ENCODE measurements at regions not wholly inside any gene's neighbourhood (a gene's known extent, or its start where the extent isn't known, plus 50 kb on each side); places are given as distances from the start of the nearest gene placed in this dataset.

DNA sequence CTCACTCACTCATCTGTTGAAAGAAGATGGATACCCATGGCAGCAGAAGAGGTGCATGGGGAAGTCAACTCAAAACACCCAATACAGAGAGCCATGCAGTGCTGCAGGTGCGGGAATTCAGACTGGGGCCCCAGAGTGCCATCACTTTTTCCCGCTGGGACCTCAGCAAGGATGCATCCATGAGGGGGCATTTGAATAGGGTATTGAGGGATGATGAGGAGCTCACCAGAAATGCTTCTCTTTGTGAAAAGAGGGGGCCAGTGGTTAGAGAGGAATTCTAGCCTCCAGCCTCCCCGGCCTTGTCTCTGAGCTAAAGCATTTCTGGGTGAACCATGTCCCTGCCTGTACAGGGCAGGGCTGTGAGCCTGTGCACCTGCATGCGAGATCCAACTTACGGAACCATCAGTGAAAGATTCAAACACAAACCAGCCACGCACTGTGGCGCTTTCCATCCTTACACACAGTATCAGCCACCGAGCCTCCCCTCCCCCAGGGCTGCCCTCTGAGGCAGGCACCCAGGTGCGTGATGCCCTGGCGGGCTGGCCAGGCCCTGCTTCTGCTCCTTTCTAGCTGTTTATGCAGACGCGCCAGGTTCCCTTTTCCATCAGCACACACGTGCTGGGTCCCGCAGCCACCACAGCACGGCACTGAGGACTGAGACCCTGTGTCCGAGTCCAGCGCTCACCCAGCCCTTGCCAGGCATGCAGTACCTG lies 1177.2 kb downstream of the BRD1 start:
- no peak for DNase-seq (ENCODE audit: extremely low read depth, low read depth)
- TF ChIP-seq, protein P1, sequence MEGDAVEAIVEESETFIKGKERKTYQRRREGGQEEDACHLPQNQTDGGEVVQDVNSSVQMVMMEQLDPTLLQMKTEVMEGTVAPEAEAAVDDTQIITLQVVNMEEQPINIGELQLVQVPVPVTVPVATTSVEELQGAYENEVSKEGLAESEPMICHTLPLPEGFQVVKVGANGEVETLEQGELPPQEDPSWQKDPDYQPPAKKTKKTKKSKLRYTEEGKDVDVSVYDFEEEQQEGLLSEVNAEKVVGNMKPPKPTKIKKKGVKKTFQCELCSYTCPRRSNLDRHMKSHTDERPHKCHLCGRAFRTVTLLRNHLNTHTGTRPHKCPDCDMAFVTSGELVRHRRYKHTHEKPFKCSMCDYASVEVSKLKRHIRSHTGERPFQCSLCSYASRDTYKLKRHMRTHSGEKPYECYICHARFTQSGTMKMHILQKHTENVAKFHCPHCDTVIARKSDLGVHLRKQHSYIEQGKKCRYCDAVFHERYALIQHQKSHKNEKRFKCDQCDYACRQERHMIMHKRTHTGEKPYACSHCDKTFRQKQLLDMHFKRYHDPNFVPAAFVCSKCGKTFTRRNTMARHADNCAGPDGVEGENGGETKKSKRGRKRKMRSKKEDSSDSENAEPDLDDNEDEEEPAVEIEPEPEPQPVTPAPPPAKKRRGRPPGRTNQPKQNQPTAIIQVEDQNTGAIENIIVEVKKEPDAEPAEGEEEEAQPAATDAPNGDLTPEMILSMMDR (IDR thresholded peaks at IDR 0.05; ENCODE audit: low read depth, low read length), result no peak

DNA sequence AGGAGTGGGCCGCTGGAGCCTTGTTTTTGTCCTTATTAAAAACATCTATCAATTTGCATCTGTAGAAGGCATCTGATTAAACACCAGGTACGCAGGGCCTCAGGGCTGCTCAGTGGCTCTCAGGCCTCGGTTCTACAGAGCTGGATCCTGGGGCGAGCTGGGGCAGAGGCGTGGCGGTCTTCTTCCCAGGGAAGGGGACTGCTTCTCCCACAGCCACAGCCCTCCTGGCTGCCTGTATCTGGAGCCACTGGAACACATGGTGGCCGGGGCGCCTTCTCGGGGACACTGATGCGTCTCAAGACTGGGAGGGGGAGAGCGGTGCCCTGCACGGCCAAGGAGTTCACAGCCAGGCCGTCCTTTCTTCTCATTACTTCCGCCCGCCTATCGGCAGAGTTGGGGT lies 1178.2 kb downstream of the BRD1 start:
- no peak for DNase-seq (ENCODE audit: extremely low read depth, low read depth)
- TF ChIP-seq, protein P1 (IDR thresholded peaks at IDR 0.05; ENCODE audit: low read depth, low read length), result no peak

DNA sequence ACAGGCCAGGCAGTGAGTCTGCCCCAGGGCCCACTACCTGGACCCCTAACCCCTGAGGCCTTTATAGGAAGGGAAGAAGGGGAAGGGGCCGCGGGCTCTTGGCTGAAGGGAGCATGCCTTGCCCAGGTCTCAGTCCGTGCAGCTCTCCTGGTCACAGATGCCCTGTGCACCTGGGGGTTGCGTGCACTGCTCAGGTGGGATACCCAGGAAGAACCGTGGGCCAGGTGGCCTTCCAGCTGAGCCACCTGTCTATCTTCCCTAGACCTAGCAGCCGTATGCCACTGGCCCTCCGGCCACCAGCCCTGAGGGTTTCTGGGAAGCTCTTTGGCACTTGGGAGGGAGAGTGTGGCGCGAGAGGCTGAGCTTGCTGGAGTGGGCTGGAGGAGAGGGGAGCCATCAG lies 1178.6 kb downstream of the BRD1 start:
- DNase-seq (ENCODE audit: extremely low read depth, low read depth), result no peak
- TF ChIP-seq, protein P1 (IDR thresholded peaks at IDR 0.05; ENCODE audit: low read depth, low read length), result no peak

DNA sequence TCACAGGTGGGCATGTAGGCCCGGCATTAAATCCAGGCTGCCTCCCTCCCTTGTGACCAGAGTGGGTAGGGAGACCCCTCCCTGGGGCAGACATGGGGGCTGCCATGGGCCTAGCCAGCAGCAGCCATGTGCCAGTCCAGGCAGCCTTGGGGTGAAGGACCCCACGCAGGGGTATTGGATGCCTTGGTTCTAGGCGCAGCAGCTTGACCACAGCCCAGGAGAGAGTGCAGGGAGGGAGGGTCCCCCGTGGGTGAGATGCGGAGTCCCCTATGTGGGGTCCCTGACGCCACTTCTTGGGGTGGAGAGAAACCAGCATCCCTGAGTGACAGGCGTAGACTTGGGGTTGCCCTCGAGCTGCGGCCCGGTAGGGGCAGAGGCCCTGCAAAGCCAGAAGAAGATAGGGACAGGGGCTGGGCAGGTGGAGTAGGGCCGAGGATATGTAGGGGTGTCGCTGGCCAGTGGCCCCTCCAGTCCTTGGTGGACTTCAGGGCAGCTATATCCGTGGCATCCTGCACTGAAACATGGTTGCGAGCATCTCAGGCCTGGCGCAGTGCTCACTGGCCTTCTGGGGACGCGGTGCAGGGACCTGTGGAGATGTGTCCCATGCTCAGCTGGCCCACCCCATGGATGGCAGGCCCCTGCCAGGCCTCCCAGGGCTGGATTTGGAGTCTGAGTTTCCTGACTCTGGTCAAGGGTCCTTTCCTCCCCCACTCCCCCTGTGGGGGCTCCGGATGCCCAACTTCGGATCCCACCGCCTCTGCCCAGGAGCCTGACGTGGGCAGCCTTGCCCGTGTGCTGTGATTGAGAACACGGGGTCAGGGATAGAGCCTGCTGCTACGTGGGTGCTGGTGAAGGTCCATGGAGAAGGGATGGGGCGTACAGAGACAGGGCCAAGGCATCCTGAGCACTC lies 1179.8 kb downstream of the BRD1 start:
- DNase-seq (ENCODE audit: extremely low read depth, low read depth), result no peak
- TF ChIP-seq, protein P1 (IDR thresholded peaks at IDR 0.05; ENCODE audit: low read depth, low read length), result no peak

DNA sequence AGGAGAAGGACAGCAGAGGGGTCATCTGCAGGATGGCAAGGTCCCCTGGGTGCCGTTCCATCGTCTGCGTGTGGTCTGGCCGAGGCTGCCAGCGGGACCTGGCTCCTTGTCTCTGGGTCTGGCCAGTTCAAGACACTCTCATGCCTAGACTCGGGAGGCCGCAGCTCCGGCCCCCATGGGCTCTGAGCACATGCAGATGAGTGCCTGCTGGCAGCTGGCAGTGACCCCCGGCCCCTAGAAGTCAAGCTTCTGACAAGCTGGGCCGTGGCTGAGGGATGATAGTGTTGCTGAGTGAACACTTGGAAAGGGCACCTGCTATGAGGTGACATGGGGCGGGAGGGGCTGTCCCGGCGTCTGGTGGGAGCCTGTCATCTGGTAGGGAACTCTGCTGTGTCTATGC lies 1180.6 kb downstream of the BRD1 start:
- TF ChIP-seq, protein P1 (IDR thresholded peaks at IDR 0.05; ENCODE audit: low read depth, low read length), result no peak
- no peak for DNase-seq (ENCODE audit: extremely low read depth, low read depth)

DNA sequence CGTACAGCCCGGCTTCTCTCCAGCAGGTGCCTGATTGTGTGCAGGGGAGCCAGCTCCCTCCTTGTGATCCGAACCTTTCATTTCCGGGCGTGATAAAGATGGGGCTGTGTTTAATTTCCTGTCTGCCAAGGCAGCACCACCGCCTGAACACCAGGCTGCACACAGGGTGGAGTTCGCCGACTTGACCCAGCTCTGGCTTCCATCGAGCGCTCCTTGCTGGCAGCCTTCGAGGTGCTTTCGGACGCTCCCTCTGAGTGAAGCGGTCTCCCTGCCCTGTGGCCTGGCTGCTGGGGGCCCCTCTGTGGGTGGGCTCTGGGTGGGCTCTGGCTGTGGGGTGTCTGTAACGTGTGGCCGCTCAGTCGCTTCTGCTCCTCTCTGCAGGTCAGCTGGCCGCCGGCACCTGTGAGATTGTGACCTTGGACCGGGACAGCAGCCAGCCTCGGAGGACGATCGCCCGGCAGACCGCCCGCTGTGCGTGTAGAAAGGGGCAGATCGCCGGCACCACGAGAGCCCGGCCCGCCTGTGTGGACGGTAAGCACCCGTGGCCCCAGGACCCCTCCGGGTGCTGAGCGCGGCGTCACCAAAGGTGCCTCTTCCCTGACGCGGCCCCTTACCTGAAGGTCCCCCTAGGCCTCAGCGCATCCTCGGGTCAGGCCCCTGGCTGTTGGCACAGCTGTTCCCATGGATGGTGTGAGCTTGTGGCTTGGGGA lies 1181.3 kb downstream of the BRD1 start:
- DNase-seq (ENCODE audit: extremely low read depth, low read depth), result no peak
- TF ChIP-seq, protein P1 (IDR thresholded peaks at IDR 0.05; ENCODE audit: low read depth, low read length), result no peak
